Hepatocyte (in vitro differentiated cells): ENCODE measurements at regions not wholly inside any gene's neighbourhood (a gene's known extent, or its start where the extent isn't known, plus 50 kb on each side); places are given as distances from the start of the nearest gene placed in this dataset.

Experiments
- DNase-seq: peaks from one replicate; pipeline ENCODE4 v3.0.0-alpha.2; 2016; ENCODE audit warnings: low spot score
- H2AFZ ChIP-seq: fragments of 200-600 bp; sonication (generic); 2 replicates; pipeline ENCODE4 v1.6.0; 2016; ENCODE audit warnings: antibody characterized with exemption, mild to moderate bottlenecking
- H3K27ac ChIP-seq: fragments of 200-600 bp; sonication (generic); 2 replicates; pipeline ENCODE4 v1.5.1; 2016; ENCODE audit warnings: mild to moderate bottlenecking
- H3K27me3 ChIP-seq: fragments of 200-600 bp; sonication (generic); 2 replicates; pipeline ENCODE4 v1.6.1; 2016
- H3K36me3 ChIP-seq: fragments of 200-600 bp; sonication (generic); replicated peaks from 2 replicates; pipeline ENCODE4 v1.5.1; 2016; ENCODE audit warnings: low read depth; ENCODE audit not compliant: insufficient read depth
- H3K4me1 ChIP-seq: fragments of 200-600 bp; sonication (generic); 2 replicates; pipeline ENCODE4 v1.5.1; 2016; ENCODE audit warnings: mild to moderate bottlenecking, moderate library complexity; ENCODE audit not compliant: insufficient read depth
- H3K4me2 ChIP-seq: fragments of 200-600 bp; sonication (generic); 2 replicates; pipeline ENCODE4 v1.6.0; 2016
- H3K4me3 ChIP-seq: fragments of 200-600 bp; sonication (generic); 2 replicates; pipeline ENCODE4 v1.5.1; 2016; ENCODE audit warnings: mild to moderate bottlenecking
- H3K79me2 ChIP-seq: fragments of 200-600 bp; sonication (generic); 2 replicates; pipeline ENCODE4 v1.6.0; 2017; ENCODE audit warnings: mild to moderate bottlenecking
- H3K9me2 ChIP-seq: fragments of 200-600 bp; sonication (generic); replicated peaks from 2 replicates; pipeline ENCODE4 v1.6.0; 2017; ENCODE audit warnings: mild to moderate bottlenecking; ENCODE audit not compliant: insufficient read depth
- H3K9me3 ChIP-seq: fragments of 200-600 bp; sonication (generic); 2 replicates; pipeline ENCODE4 v1.5.1; 2016; ENCODE audit warnings: low read depth, mild to moderate bottlenecking
- H4K20me1 ChIP-seq: fragments of 200-600 bp; sonication (generic); 2 replicates; pipeline ENCODE4 v1.6.0; 2016; ENCODE audit warnings: mild to moderate bottlenecking; ENCODE audit not compliant: insufficient read depth, poor library complexity, severe bottlenecking
- EZH2 ChIP-seq: fragments of 200-600 bp; sonication (generic); IDR thresholded peaks from 2 replicates; pipeline ENCODE4 v1.6.1; 2016; ENCODE audit warnings: antibody characterized with exemption, mild to moderate bottlenecking, borderline replicate concordance
- EZH2phosphoT487 ChIP-seq: fragments of 200-600 bp; sonication (generic); IDR thresholded peaks from one replicate; pipeline ENCODE4 v1.6.1; 2018; ENCODE audit warnings: antibody characterized with exemption, mild to moderate bottlenecking, low read depth, moderate library complexity; ENCODE audit not compliant: unreplicated experiment, severe bottlenecking
- WGBS: methylation state at CpG from one replicate; pipeline ENCODE4 v1.1.6; 2016; ENCODE audit warnings: low lambda C conversion rate; ENCODE audit errors: missing lambda C conversion rate; 5-methylcytosine and 5-hydroxymethylcytosine counted together
- TF ChIP-seq, protein P1 (sequence below): fragments of 200-600 bp; sonication (generic); IDR thresholded peaks from 2 replicates; pipeline ENCODE4 v1.5.1; 2016; ENCODE audit warnings: antibody characterized with exemption, mild to moderate bottlenecking; ENCODE audit not compliant: poor library complexity

DNA sequence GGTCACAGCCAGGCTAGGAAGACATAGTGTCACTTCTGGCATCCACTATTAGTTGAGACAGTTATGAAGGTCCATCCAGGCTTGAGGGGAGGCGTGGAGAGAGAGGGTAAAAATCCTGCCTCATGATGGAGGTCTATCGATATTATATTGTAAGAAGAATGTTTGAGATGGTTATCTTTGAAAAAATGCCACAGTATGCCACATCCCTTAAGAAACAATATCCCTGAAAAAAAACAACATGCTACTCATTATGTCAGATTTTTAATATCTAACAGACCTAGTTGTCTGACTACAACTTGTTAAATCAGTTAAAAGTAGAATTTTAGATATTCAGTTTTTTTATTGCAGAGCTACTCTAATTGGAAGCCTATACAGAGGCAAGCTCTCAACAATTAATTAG, 121.7 kb upstream of the SLC5A12 start:
- H3K79me2 ChIP-seq: no peaks in the 10 kb centered on the region
- H3K36me3 ChIP-seq: no peaks in the 10 kb centered on the region
- no peak overlapping the region for H3K4me2 ChIP-seq
- no peaks in the 10 kb centered on the region for H3K9me2 ChIP-seq
- H4K20me1 ChIP-seq: no peaks in the 10 kb centered on the region
- no peaks in the 10 kb centered on the region for H3K27me3 ChIP-seq
- no peaks in the 10 kb centered on the region for H3K9me3 ChIP-seq
- no peaks in the 10 kb centered on the region for H3K4me1 ChIP-seq
- 95% methylated on average over 2 of the region's 2 CpGs for WGBS
- DNase-seq: no peak
- no peak for TF ChIP-seq EZH2phosphoT487
- no peak for TF ChIP-seq EZH2
- no peak overlapping the region for H3K4me3 ChIP-seq
- peak overlapping the region; percentile 58 for H3K27ac ChIP-seq
- no peak overlapping the region for H2AFZ ChIP-seq

DNA sequence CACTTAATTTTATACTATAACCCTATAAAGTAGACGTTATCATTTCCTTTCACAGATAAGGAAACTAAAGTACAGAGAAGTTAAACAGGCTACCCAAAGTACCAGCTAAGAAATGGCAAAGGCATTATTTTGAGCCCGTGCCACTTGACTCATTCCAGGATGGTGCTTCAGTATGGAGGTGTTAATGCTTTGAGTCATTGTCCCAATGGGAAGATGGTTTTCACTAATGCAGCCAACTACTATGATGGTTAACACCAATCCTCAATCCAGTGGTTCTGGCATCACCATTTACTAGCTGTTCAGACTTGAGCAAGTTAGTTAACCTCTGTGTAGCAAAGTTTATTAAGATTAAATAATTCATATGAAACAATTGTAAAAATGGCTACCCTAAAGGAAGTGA, 123.1 kb upstream of the SLC5A12 start:
- Histone ChIP-seq H2AFZ (no peak overlapping the region), H3K4me2 (no peak overlapping the region), H3K4me1 (no peaks in the 10 kb centered on the region), H3K9me3 (no peaks in the 10 kb centered on the region), H3K4me3 (no peak overlapping the region), H3K27me3 (no peaks in the 10 kb centered on the region), H3K9me2 (no peaks in the 10 kb centered on the region), H3K36me3 (no peaks in the 10 kb centered on the region), H4K20me1 (no peaks in the 10 kb centered on the region), H3K27ac (no peak overlapping the region), H3K79me2 (no peaks in the 10 kb centered on the region)
- DNase-seq: no peak
- TF ChIP-seq EZH2phosphoT487 (no peak), EZH2 (no peak)
- TF ChIP-seq, protein P1, sequence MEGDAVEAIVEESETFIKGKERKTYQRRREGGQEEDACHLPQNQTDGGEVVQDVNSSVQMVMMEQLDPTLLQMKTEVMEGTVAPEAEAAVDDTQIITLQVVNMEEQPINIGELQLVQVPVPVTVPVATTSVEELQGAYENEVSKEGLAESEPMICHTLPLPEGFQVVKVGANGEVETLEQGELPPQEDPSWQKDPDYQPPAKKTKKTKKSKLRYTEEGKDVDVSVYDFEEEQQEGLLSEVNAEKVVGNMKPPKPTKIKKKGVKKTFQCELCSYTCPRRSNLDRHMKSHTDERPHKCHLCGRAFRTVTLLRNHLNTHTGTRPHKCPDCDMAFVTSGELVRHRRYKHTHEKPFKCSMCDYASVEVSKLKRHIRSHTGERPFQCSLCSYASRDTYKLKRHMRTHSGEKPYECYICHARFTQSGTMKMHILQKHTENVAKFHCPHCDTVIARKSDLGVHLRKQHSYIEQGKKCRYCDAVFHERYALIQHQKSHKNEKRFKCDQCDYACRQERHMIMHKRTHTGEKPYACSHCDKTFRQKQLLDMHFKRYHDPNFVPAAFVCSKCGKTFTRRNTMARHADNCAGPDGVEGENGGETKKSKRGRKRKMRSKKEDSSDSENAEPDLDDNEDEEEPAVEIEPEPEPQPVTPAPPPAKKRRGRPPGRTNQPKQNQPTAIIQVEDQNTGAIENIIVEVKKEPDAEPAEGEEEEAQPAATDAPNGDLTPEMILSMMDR: no peak
- WGBS: 81% methylated on average over 2 of the region's 2 CpGs

DNA sequence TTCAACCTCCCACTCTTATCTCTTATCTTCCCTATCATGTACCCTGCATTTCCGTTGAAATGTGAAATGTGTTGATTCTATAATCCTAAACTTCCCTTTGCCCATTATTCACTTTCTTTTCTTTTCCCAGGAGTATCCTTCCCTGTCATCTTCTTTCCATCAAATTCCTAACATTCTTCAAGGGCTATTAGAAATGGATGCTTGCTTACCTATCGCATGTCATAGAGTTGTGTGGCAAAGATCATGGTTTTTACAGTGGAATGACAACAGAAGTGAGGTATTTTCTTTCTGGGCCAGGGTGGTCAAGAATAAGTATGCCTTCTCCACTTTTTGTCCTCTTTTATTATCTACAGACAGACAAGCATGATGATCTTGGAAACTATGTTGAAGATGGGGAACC, 124.4 kb upstream of the SLC5A12 start:
- H3K27me3 ChIP-seq: no peaks in the 10 kb centered on the region
- H2AFZ ChIP-seq: no peak overlapping the region
- no peaks in the 10 kb centered on the region for H4K20me1 ChIP-seq
- no peak for DNase-seq
- H3K9me3 ChIP-seq: no peaks in the 10 kb centered on the region
- no peak overlapping the region for H3K4me2 ChIP-seq
- H3K36me3 ChIP-seq: no peaks in the 10 kb centered on the region
- no peaks in the 10 kb centered on the region for H3K79me2 ChIP-seq
- no peak overlapping the region for H3K27ac ChIP-seq
- TF ChIP-seq, protein P1: no peak
- TF ChIP-seq EZH2 (no peak), EZH2phosphoT487 (no peak)
- H3K9me2 ChIP-seq: no peaks in the 10 kb centered on the region
- H3K4me3 ChIP-seq: no peak overlapping the region
- no peaks in the 10 kb centered on the region for H3K4me1 ChIP-seq
- WGBS: 44% methylated on average over 2 of the region's 2 CpGs

DNA sequence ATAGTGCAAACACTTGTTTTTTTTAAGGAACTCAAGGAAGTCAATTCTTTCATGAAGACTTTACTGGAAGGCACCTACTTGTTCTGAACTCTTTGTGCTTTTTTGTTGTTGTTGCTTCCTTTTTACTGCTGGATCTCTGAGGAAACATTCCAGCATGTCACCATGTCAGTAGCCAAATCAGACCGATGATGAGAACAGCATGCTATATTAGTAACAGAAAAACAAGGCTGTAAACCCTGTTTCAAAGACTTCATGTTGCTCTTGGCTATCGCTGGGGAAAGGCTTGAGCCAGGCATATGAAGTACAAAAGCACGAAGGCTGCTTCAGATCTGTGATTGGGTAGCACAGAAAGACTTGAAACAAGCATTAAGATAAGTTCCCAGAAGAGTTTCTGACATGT, 125.6 kb upstream of the SLC5A12 start:
- Histone ChIP-seq H4K20me1 (no peaks in the 10 kb centered on the region), H3K36me3 (no peaks in the 10 kb centered on the region), H3K9me3 (no peaks in the 10 kb centered on the region), H3K27ac (no peak overlapping the region), H3K4me3 (no peak overlapping the region), H3K9me2 (no peaks in the 10 kb centered on the region), H3K27me3 (no peaks in the 10 kb centered on the region), H3K4me1 (no peaks in the 10 kb centered on the region), H3K4me2 (no peak overlapping the region), H2AFZ (no peak overlapping the region), H3K79me2 (no peaks in the 10 kb centered on the region)
- TF ChIP-seq EZH2: no peak
- TF ChIP-seq EZH2phosphoT487: no peak
- TF ChIP-seq, protein P1: no peak
- 74% methylated on average over 3 of the region's 3 CpGs for WGBS
- DNase-seq: no peak
